Ascending aorta (tissue), 2 donors: ENCODE measurements at regions not wholly inside any gene's neighbourhood (a gene's known extent, or its start where the extent isn't known, plus 50 kb on each side); places are given as distances from the start of the nearest gene placed in this dataset.

Experiments used
- DNase-seq, 2 donors: peaks; one replicate each; pipeline ENCODE4 v3.0.0-alpha.2; 2019; ENCODE audit warnings: low spot score in 2 of 2
- H3K27ac ChIP-seq, 2 donors: fragments of 200-600 bp; sonication (generic); one replicate each; pipeline ENCODE4 v1.5.1; 2016 to 2017; ENCODE audit warnings: mild to moderate bottlenecking in 1 of 2
- H3K27me3 ChIP-seq: fragments of 200-600 bp; sonication (generic); one replicate; pipeline ENCODE4 v1.5.1; 2017
- H3K36me3 ChIP-seq, 2 donors: fragments of 200-600 bp; sonication (generic); one replicate each; pipeline ENCODE4 v1.5.1; 2016
- H3K4me1 ChIP-seq, 2 donors: fragments of 200-600 bp; sonication (generic); one replicate each; pipeline ENCODE4 v1.5.1; 2016 to 2017; ENCODE audit warnings: mild to moderate bottlenecking in 1 of 2
- H3K4me3 ChIP-seq, 2 donors: fragments of 200-600 bp; sonication (generic); one replicate each; pipeline ENCODE4 v1.5.1; 2016 to 2017; ENCODE audit warnings: mild to moderate bottlenecking in 1 of 2
- H3K9me3 ChIP-seq, 2 donors: fragments of 200-600 bp; sonication (generic); one replicate each; pipeline ENCODE4 v1.5.1; 2016
- intact Hi-C: fragments of 100-400 bp; cut with DNase I; formaldehyde crosslinking; loops from one replicate; pipeline ENCODE4 v1.15.1; 2023
- TF ChIP-seq, protein P1 (sequence below), 3 experiments: fragments of 200-600 bp in 2 of 3; fragments of 450-650 bp in 1 of 3; sonication (generic) in 2 of 3; IDR thresholded peaks; one replicate each; pipeline ENCODE4 v1.5.1; 2016 to 2019; ENCODE audit warnings: antibody characterized with exemption in 3 of 3, mild to moderate bottlenecking in 1 of 3, moderate library complexity in 1 of 3

DNA sequence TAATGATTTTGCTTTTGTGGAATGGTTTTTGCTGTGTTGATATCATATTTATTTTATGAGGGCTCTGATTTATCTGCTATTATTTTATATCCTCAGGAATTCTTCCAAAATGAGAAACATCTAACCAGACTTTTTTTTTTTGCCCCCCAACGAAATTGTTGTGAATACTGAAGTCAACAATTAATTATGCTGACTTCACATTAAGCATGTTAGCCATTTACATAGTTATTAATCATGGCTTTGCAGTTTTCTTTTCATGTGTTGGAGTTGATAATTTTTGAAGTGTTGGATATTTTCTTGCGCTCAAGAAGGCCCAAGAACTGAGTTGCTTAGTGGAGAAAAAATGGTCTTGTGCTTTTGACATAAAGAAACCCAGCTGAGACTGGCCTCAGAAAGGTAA lies 246.6 kb upstream of the CRY1 start:
- Histone ChIP-seq H3K4me3 (no peak overlapping the region), H3K27ac (no peak overlapping the region), H3K36me3 (no peaks in the 10 kb centered on the region), H3K9me3 (no peaks in the 10 kb centered on the region), H3K4me1 (no peaks in the 10 kb centered on the region), H3K27me3 (no peaks in the 10 kb centered on the region)
- no peak for DNase-seq
- TF ChIP-seq, protein P1, sequence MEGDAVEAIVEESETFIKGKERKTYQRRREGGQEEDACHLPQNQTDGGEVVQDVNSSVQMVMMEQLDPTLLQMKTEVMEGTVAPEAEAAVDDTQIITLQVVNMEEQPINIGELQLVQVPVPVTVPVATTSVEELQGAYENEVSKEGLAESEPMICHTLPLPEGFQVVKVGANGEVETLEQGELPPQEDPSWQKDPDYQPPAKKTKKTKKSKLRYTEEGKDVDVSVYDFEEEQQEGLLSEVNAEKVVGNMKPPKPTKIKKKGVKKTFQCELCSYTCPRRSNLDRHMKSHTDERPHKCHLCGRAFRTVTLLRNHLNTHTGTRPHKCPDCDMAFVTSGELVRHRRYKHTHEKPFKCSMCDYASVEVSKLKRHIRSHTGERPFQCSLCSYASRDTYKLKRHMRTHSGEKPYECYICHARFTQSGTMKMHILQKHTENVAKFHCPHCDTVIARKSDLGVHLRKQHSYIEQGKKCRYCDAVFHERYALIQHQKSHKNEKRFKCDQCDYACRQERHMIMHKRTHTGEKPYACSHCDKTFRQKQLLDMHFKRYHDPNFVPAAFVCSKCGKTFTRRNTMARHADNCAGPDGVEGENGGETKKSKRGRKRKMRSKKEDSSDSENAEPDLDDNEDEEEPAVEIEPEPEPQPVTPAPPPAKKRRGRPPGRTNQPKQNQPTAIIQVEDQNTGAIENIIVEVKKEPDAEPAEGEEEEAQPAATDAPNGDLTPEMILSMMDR (IDR thresholded peaks at IDR 0.05), result no peak
- intact Hi-C loops, result no loop called here

DNA sequence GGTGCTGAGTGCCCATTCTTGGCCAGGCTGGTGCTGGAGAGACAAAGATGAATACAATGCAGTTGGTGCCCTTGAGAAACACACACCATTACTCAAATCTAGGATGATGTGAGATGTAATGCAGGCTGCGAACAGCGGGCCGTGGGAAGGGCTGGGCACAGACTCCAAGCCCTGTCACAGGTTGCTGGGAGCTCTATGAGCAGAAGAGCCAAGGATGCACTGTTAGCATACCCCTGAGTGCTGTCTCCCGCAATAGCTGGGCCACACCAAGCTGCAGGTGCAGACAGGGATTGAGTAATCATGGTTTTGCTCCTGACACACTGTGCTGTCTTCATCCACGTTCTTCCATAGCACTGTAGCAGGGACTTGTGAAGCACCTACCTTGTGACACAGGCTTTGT lies 247.5 kb upstream of the CRY1 start:
- DNase-seq, result no peak
- no peaks in the 10 kb centered on the region for H3K9me3 ChIP-seq
- no peak overlapping the region for H3K4me3 ChIP-seq
- no peak overlapping the region for H3K27ac ChIP-seq
- H3K36me3 ChIP-seq, result no peaks in the 10 kb centered on the region
- no peaks in the 10 kb centered on the region for H3K27me3 ChIP-seq
- H3K4me1 ChIP-seq, result no peaks in the 10 kb centered on the region
- intact Hi-C loops, result no loop called here
- TF ChIP-seq, protein P1 (IDR thresholded peaks at IDR 0.05), result no peak

- DNase-seq, result no peak
- H3K9me3 ChIP-seq, result no peaks in the 10 kb centered on the region
- no peaks in the 10 kb centered on the region for H3K4me1 ChIP-seq
- TF ChIP-seq, protein P1 (IDR thresholded peaks at IDR 0.05), result no peak
- no peaks in the 10 kb centered on the region for H3K27me3 ChIP-seq
- no peak overlapping the region for H3K27ac ChIP-seq
- no peaks in the 10 kb centered on the region for H3K36me3 ChIP-seq
- H3K4me3 ChIP-seq, result no peak overlapping the region
- intact Hi-C loops, result no loop called here
These were observed 250.9 kb upstream of the CRY1 start for GRCh38 chr12:107344035-107344808.

GRCh38 chr12:107347261-107347660 lies 253.9 kb upstream of the CRY1 start:
- no peak for DNase-seq
- Histone ChIP-seq H3K4me3 (no peak overlapping the region), H3K27me3 (no peaks in the 10 kb centered on the region), H3K36me3 (no peaks in the 10 kb centered on the region), H3K4me1 (no peaks in the 10 kb centered on the region), H3K27ac (no peak overlapping the region), H3K9me3 (no peaks in the 10 kb centered on the region)
- intact Hi-C loops, result no loop called here
- TF ChIP-seq, protein P1 (IDR thresholded peaks at IDR 0.05), result no peak

DNA sequence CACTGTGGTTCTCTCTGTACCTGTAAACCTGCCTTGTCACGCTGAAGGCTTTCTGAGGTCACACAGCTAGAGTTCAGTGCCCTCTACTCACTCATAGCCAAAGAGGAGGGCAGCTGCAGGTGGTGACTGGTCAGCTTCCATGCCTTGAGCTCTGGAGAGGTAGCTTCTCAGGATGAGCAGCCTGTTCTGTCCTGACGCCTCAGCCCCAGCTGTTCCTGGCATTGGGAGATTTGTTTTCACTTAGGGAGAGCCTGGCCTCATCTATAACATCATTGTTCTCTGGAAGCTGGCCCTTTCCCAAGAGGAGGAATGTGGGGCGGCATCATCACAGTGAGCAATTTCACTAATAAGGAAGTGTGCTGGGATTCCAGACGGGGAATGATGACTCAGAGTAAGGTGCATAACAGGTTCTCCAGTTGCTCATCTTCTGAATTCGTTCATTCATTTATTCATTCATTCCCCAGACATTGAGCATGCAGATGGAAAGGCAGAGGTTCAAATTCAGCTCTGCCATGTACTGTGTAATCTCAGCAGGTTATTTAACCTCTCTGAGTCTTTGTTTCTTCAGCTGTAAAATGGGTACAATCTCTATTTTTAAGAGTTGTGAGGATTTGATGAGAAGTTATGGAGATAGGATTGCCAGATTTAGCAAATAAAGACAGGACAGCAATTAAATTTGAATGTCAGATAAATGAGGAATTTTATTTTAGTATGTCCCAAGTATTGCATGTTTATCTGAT lies 255.8 kb upstream of the CRY1 start:
- TF ChIP-seq, protein P1 (IDR thresholded peaks at IDR 0.05), result no peak
- H3K36me3 ChIP-seq, result no peaks in the 10 kb centered on the region
- intact Hi-C loops, result no loop called here
- DNase-seq, result no peak
- no peak overlapping the region for H3K27ac ChIP-seq
- no peak overlapping the region for H3K4me3 ChIP-seq
- H3K27me3 ChIP-seq, result no peaks in the 10 kb centered on the region
- no peaks in the 10 kb centered on the region for H3K9me3 ChIP-seq
- H3K4me1 ChIP-seq, result no peaks in the 10 kb centered on the region
